ENCODE measurements at regions not wholly inside any gene's neighbourhood (a gene's known extent, or its start where the extent isn't known, plus 50 kb on each side); places are given as distances from the start of the nearest gene placed in this dataset.

DNA sequence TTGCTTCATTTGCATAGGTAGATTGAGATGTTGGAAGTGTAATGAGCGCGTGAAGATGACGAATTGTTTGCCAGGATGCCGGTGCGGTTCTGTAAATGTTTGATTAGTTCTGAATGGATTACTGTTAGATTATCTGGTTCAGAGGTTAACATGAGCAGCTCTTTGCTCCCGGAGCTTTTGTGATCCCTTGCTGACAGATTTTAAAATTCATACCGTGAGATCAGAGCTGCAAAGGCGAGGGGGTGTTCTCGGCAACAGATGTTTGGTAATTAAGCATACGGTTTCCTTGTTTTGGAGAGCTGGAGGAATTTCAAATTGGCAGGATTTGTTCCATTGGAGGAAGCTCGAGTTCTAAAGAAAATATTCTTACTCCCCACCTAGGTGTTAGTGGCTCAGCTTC, 237.8 kb upstream of the GPR26 start:
- 89% methylated on average over 10 of the region's 11 CpGs for WGBS
- no peak overlapping the region for H3K27ac ChIP-seq (ENCODE audit: low read depth, low read length)

DNA sequence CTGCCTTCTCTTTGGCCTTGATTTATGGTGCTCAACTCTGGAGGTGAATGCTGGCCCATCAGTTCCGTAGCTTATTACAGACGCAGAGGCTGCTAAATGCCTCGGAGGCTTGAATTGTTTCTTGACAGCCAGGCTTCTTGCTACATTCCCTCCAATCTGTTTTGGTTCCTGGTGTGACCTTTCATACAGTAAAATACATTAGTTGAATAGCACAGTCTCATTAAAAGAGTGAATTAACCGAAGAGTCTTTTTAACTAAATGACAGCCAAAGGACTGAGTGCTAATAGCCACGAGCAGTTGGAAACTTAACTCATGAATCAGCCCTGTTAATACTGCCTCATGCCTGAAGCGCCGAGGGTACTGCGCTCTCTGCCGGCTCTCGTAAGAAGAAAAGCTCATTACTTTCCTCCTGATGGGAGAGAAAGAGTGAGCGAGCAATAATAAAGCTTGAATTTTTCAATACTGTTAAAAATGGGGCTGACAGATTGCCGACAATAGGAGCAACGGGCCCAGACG, 236.4 kb upstream of the GPR26 start:
- no peaks in the 10 kb centered on the region for H3K36me3 ChIP-seq (ENCODE audit: insufficient read depth, low read length)
- no peaks in the 10 kb centered on the region for H3K27me3 ChIP-seq (ENCODE audit: insufficient read depth, low read length)
- H3K4me1 ChIP-seq (ENCODE audit: insufficient read depth, low read length): peaks cover 19% of the 10 kb centered on the region; the same call in 1 of the 2 replicates
- 83% methylated on average over 14 of the region's 14 CpGs for WGBS
- H3K9ac ChIP-seq (ENCODE audit: low read depth, low read length): no peak overlapping the region
- H3K9me3 ChIP-seq (ENCODE audit: insufficient read depth, low read depth, low read length): no peaks in the 10 kb centered on the region
- H3K27ac ChIP-seq (ENCODE audit: low read depth, low read length): no peak overlapping the region
- H3K4me3 ChIP-seq (ENCODE audit: low read length): no peak overlapping the region

More for the DNA sequence above, 237.8 kb upstream of the GPR26 start:
- Histone ChIP-seq H3K4me3 (ENCODE audit: low read length) (no peak overlapping the region), H3K9me3 (ENCODE audit: insufficient read depth, low read depth, low read length) (no peaks in the 10 kb centered on the region), H3K4me1 (ENCODE audit: insufficient read depth, low read length) (peaks cover 19% of the 10 kb centered on the region; the same call in 1 of the 2 replicates), H3K9ac (ENCODE audit: low read depth, low read length) (no peak overlapping the region), H3K27me3 (ENCODE audit: insufficient read depth, low read length) (no peaks in the 10 kb centered on the region), H3K36me3 (ENCODE audit: insufficient read depth, low read length) (no peaks in the 10 kb centered on the region)

DNA sequence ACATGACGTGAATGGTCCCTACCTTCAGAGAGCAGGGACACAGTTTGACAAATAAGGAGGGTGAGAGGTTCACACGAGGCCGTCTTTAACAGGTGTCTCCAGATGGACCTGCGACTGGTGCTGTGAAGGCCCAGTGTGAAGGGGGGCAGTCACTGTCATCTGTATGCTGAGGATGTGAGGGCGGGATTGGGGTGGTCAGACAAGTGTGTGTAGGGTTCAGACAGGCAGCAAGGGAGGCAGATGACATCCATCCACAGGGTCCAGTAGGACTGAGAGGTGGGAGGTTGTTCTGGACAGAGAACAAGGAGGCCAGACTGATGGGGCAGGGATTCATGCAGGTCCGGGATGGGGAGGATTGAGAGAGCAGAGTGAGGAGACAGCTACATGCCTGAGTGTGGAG, 232.6 kb upstream of the GPR26 start:
- WGBS: 92% methylated on average over 6 of the region's 6 CpGs
- H3K27me3 ChIP-seq (ENCODE audit: insufficient read depth, low read length): no peaks in the 10 kb centered on the region
- no peak overlapping the region for H3K27ac ChIP-seq (ENCODE audit: low read depth, low read length)
- peaks cover 14% of the 10 kb centered on the region; the same call in 1 of the 2 replicates for H3K4me1 ChIP-seq (ENCODE audit: insufficient read depth, low read length)
- no peaks in the 10 kb centered on the region for H3K9me3 ChIP-seq (ENCODE audit: insufficient read depth, low read depth, low read length)
- H3K9ac ChIP-seq (ENCODE audit: low read depth, low read length): no peak overlapping the region
- H3K36me3 ChIP-seq (ENCODE audit: insufficient read depth, low read length): no peaks in the 10 kb centered on the region
- H3K4me3 ChIP-seq (ENCODE audit: low read length): no peak overlapping the region

DNA sequence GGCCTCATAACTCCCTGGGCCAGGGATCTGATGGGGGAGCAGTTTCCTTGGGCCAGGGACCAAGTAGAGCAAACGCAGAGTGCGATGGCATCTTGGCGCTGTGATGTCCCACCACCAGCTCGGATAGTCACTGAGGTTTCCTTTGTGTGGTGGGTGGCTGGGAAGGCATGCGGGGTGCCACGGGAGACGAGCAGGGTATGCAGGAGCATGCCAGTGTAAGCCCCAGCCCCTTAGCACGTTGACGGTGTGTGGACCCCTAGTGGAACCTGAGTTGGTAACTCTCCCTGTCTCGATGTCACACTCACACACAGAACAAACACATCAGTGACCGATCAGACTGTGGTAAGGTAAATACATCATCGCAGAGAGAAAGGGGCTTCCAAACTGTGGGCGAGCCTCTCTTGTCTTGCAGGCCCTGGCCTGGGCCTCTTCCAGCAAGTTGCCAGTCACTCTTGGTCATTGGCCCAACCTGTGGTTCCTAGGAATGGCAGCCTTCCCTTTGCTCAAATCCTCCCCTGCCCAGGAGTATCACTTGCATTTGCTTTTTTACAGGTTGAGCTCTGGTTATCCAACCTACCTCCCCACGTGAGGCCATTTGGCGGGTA, 231.6 kb upstream of the GPR26 start:
- Histone ChIP-seq H3K9me3 (ENCODE audit: insufficient read depth, low read depth, low read length) (no peaks in the 10 kb centered on the region), H3K27ac (ENCODE audit: low read depth, low read length) (no peak overlapping the region), H3K9ac (ENCODE audit: low read depth, low read length) (no peak overlapping the region), H3K36me3 (ENCODE audit: insufficient read depth, low read length) (no peaks in the 10 kb centered on the region), H3K4me1 (ENCODE audit: insufficient read depth, low read length) (peaks cover 11% of the 10 kb centered on the region; the same call in 1 of the 2 replicates), H3K4me3 (ENCODE audit: low read length) (no peak overlapping the region), H3K27me3 (ENCODE audit: insufficient read depth, low read length) (no peaks in the 10 kb centered on the region)
- 93% methylated on average over 15 of the region's 15 CpGs for WGBS

DNA sequence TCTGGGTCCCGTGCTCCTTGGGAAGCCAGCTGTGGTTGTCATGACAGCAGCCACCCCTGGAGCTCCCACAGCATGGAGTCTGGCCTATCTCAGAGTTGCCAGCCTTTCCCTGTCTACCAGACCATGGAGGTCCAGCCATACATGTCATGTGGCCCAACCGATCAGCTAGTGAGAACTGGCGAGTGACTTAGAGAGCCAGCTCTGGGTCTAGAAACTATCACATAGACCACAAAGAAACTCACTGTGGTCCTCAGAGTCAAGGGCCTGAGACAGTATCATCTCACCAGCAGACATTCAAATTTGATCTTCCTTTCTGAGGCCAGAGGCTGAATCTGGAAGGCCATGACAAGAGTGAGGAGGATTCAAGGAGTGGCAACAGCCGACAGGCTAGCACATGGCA, 223.3 kb upstream of the GPR26 start:
- WGBS: 92% methylated on average over 4 of the region's 4 CpGs

DNA sequence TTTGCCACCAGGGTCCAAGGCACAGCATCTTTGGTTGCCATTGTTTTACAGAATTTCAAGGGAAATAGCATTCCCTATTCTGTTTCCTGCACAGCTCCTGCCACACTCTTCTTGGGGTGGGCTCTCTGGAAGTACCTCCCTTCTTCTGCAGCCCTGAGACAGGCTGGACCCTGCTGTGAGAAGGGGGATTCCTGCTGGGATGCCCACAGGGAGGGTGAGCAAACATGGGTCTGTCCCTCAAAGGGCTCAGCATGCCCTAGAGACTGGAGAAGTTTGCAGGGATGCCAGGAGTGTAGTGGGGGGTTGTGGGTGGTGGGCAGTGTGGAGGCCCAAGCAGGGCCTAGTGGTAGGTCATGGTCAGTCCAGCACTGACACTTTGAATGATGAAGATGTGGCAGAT, 222.2 kb upstream of the GPR26 start:
- no peaks in the 10 kb centered on the region for H3K27me3 ChIP-seq (ENCODE audit: insufficient read depth, low read length)
- H3K36me3 ChIP-seq (ENCODE audit: insufficient read depth, low read length): no peaks in the 10 kb centered on the region
- no peak overlapping the region for H3K27ac ChIP-seq (ENCODE audit: low read depth, low read length)
- H3K9ac ChIP-seq (ENCODE audit: low read depth, low read length): no peak overlapping the region
- no peak overlapping the region for H3K4me3 ChIP-seq (ENCODE audit: low read length)
- H3K9me3 ChIP-seq (ENCODE audit: insufficient read depth, low read depth, low read length): no peaks in the 10 kb centered on the region
- H3K4me1 ChIP-seq (ENCODE audit: insufficient read depth, low read length): no peaks in the 10 kb centered on the region

More for the DNA sequence above, 223.3 kb upstream of the GPR26 start:
- Histone ChIP-seq H3K27me3 (ENCODE audit: insufficient read depth, low read length) (no peaks in the 10 kb centered on the region), H3K36me3 (ENCODE audit: insufficient read depth, low read length) (no peaks in the 10 kb centered on the region), H3K27ac (ENCODE audit: low read depth, low read length) (no peak overlapping the region), H3K4me3 (ENCODE audit: low read length) (no peak overlapping the region), H3K4me1 (ENCODE audit: insufficient read depth, low read length) (no peaks in the 10 kb centered on the region), H3K9me3 (ENCODE audit: insufficient read depth, low read depth, low read length) (no peaks in the 10 kb centered on the region), H3K9ac (ENCODE audit: low read depth, low read length) (no peak overlapping the region)

DNA sequence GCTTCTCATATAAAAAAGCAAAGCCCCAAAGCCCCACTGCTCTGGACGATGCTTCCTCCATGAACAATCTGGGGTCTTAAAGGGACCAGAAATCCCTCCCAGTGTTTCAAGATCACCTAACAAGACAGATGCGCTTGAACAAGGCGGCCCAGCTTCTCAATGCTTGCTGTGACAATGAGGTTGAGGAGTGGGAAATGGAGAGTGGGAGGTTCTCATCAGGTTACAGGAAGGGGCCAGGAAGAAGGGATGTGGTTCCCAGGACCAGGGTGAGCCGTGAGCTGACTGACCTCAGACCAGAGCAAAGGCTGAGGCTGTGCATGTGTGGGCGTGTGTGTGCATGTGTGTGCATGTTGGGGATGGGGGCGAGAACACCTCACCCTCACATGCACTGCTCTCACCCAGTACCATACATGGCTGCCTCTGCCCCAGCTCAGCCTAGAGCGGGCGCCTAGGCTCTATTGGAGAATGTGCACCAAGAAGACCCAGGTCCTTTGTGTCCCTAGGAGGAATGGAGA, 220.8 kb upstream of the GPR26 start:
- Histone ChIP-seq H3K4me3 (ENCODE audit: low read length) (no peak overlapping the region), H3K9me3 (ENCODE audit: insufficient read depth, low read depth, low read length) (no peaks in the 10 kb centered on the region), H3K27ac (ENCODE audit: low read depth, low read length) (no peak overlapping the region), H3K36me3 (ENCODE audit: insufficient read depth, low read length) (no peaks in the 10 kb centered on the region), H3K27me3 (ENCODE audit: insufficient read depth, low read length) (no peaks in the 10 kb centered on the region), H3K4me1 (ENCODE audit: insufficient read depth, low read length) (no peaks in the 10 kb centered on the region), H3K9ac (ENCODE audit: low read depth, low read length) (no peak overlapping the region)
- WGBS: 90% methylated on average over 6 of the region's 8 CpGs

DNA sequence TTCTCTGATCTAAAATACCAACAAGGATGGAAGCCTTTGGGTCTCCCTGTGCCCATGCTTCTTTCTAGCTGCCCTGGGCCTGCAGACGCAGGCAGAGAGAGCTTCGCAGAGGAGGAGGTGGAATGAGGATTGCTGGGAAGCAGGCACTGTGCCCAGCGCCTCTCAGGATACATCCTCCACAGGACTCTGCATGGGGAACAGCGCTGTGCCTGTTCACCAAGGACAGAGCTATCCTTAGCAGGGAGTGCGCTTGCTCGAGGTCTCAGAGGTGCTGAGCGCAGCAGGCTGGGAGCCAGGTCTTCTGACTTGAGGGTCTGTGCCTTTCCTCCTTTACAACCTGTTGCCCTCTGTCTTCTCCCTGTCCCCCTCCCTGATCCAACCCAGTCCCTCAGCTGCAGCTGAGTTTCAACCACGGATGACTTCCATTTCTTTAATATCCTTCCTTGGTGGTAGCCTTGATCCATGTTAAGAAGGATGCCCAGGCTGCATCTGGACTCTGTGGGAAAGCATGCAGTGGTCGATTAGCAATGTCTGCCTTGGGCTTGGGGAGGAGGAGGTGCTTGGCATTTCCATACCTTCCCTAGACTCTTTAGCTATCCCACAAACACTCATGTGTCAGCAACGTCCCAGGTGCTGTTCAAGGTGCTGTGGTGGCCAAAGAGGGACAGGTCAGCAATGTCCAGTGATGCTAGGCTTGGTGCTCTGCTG, 219.6 kb upstream of the GPR26 start:
- Histone ChIP-seq H3K9ac (ENCODE audit: low read depth, low read length) (no peak overlapping the region), H3K27ac (ENCODE audit: low read depth, low read length) (no peak overlapping the region), H3K4me3 (ENCODE audit: low read length) (no peak overlapping the region), H3K36me3 (ENCODE audit: insufficient read depth, low read length) (no peaks in the 10 kb centered on the region), H3K27me3 (ENCODE audit: insufficient read depth, low read length) (no peaks in the 10 kb centered on the region), H3K4me1 (ENCODE audit: insufficient read depth, low read length) (no peaks in the 10 kb centered on the region), H3K9me3 (ENCODE audit: insufficient read depth, low read depth, low read length) (no peaks in the 10 kb centered on the region)
- 88% methylated on average over 10 of the region's 10 CpGs for WGBS

DNA sequence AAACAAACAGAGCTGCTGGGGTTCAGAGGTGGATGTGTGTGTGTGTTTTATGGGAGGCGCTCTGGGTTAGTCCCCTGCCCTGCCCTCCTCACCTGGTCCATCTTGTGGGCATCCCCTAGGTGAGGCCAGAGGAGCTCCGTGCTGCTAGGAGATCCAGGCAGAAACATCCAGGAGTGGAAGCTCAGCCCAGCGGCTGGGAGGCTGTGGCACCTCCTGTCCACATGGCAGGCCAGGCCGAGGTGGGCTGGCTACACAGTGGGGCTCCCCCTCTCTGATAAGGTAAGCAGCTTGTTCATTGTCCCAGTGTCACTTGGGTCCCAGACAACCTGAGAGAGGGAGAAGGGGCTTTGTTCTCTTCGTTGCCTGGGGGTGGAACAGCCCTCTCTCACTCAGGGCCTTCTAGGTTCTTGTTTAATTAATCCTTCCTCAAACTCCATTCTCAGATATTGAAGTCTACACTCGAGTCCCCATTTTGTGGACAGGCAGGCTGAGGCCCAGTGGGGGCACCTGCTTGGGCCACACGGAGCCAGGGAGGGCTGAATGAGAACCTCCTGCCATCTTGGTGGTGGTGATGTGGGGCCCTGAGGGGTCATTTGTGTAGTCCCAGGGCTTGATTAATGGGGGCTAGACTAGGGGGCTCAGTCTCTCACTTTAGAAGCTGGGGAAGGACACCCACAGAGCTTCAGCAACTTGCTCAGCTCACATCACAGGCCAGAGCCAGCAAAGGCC, 216.8 kb upstream of the GPR26 start:
- WGBS: 82% methylated on average over 7 of the region's 7 CpGs
- Histone ChIP-seq H3K9me3 (ENCODE audit: insufficient read depth, low read depth, low read length) (no peaks in the 10 kb centered on the region), H3K36me3 (ENCODE audit: insufficient read depth, low read length) (no peaks in the 10 kb centered on the region), H3K4me3 (ENCODE audit: low read length) (no peak overlapping the region), H3K4me1 (ENCODE audit: insufficient read depth, low read length) (no peaks in the 10 kb centered on the region), H3K9ac (ENCODE audit: low read depth, low read length) (no peak overlapping the region), H3K27me3 (ENCODE audit: insufficient read depth, low read length) (no peaks in the 10 kb centered on the region), H3K27ac (ENCODE audit: low read depth, low read length) (no peak overlapping the region)

DNA sequence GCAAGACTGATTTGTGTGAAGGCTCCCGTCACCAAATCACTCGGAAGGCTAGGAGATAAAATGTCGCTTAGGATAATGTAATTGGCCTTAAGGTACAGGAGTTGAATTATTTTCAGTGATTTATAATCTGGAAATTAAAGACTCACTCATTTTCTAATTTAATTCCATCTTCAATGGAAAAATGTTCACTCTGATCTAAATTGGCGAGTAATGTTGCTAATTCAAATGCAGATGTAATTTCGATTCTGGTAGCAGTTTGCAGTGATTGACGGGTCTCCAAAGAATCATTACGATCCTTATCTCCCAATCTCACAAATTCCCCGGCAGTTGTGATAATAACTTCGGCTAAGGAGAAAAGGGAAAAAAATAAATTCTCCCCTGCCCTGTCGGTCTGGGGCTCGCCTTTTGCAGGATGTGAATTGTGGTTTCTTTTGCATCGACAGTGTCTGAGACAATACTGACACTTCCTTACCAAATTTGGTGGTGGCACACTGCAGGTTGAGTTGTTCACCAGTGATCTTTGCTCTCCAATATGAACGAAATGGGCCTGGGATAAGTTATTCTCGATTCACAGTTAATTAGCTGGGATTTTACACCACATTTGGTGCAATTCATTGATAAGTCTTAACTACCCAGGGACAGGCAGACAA, 215.1 kb upstream of the GPR26 start:
- 92% methylated on average over 14 of the region's 14 CpGs for WGBS
- H3K27me3 ChIP-seq (ENCODE audit: insufficient read depth, low read length): no peaks in the 10 kb centered on the region

More for the DNA sequence above, 215.1 kb upstream of the GPR26 start:
- Histone ChIP-seq H3K9me3 (ENCODE audit: insufficient read depth, low read depth, low read length) (no peaks in the 10 kb centered on the region), H3K4me1 (ENCODE audit: insufficient read depth, low read length) (no peaks in the 10 kb centered on the region), H3K4me3 (ENCODE audit: low read length) (no peak overlapping the region), H3K27ac (ENCODE audit: low read depth, low read length) (no peak overlapping the region), H3K9ac (ENCODE audit: low read depth, low read length) (no peak overlapping the region), H3K36me3 (ENCODE audit: insufficient read depth, low read length) (no peaks in the 10 kb centered on the region)

Measured in HUES64 (cell line).